Amniotic epithelial cell (primary cell): ENCODE measurements at regions not wholly inside any gene's neighbourhood (a gene's known extent, or its start where the extent isn't known, plus 50 kb on each side); places are given as distances from the start of the nearest gene placed in this dataset.

Source experiments
- DNase-seq: peaks from one replicate; pipeline ENCODE4 v3.0.0-alpha.2; 2010; ENCODE audit warnings: low read depth

GRCh38 chr21:40985370-40985769, 138.4 kb upstream of the DSCAM start:
- DNase-seq = no peak

- no peak for DNase-seq
These were observed 143.4 kb upstream of the DSCAM start for GRCh38 chr21:40990366-40990765.

- no peak for DNase-seq
These were observed 150.9 kb upstream of the DSCAM start for GRCh38 chr21:40997831-40998230.

- DNase-seq = no peak
These were observed 153.9 kb upstream of the DSCAM start for GRCh38 chr21:41000838-41001237.

- DNase-seq = no peak
These were observed 159.7 kb upstream of the DSCAM start for GRCh38 chr21:41006636-41007035.

GRCh38 chr21:41008351-41008750, 159.6 kb upstream of the BACE2 start:
- no peak for DNase-seq

- DNase-seq = no peak
These were observed 159.0 kb upstream of the BACE2 start for GRCh38 chr21:41008974-41009373.

GRCh38 chr21:41009398-41010100, 158.4 kb upstream of the BACE2 start:
- no peak for DNase-seq

- DNase-seq = no peak
These were observed 157.9 kb upstream of the BACE2 start for GRCh38 chr21:41010101-41010435.

- DNase-seq = no peak
These were observed 156.7 kb upstream of the BACE2 start for GRCh38 chr21:41011098-41011731.

GRCh38 chr21:41011951-41012366, 156.0 kb upstream of the BACE2 start:
- DNase-seq = no peak

GRCh38 chr21:41012425-41012824, 155.5 kb upstream of the BACE2 start:
- no peak for DNase-seq

- DNase-seq = no peak
These were observed 151.5 kb upstream of the BACE2 start for GRCh38 chr21:41016472-41016871.

GRCh38 chr21:41018431-41018830, 149.5 kb upstream of the BACE2 start:
- no peak for DNase-seq

GRCh38 chr21:41023936-41024335, 144.0 kb upstream of the BACE2 start:
- DNase-seq = no peak

- DNase-seq = no peak
These were observed 143.6 kb upstream of the BACE2 start for GRCh38 chr21:41024341-41024740.

GRCh38 chr21:41024746-41025254, 143.2 kb upstream of the BACE2 start:
- no peak for DNase-seq

- no peak for DNase-seq
These were observed 138.4 kb upstream of the BACE2 start for GRCh38 chr21:41029571-41029970.

GRCh38 chr21:41031701-41032220, 136.2 kb upstream of the BACE2 start:
- DNase-seq = no peak

GRCh38 chr21:41032541-41032940, 135.4 kb upstream of the BACE2 start:
- DNase-seq = no peak

GRCh38 chr21:41037212-41037611, 130.7 kb upstream of the BACE2 start:
- DNase-seq = no peak

- DNase-seq = no peak
These were observed 130.0 kb upstream of the BACE2 start for GRCh38 chr21:41037936-41038335.

- no peak for DNase-seq
These were observed 124.9 kb upstream of the BACE2 start for GRCh38 chr21:41043014-41043413.
